Upper lobe of left lung (tissue), 4 donors: ENCODE measurements at regions not wholly inside any gene's neighbourhood (a gene's known extent, or its start where the extent isn't known, plus 50 kb on each side); places are given as distances from the start of the nearest gene placed in this dataset.

Source experiments
- EP300 ChIP-seq, 4 donors: sonication (generic); formaldehyde crosslinking; IDR thresholded peaks; one replicate each; pipeline ENCODE4 v1.5.1; 2017; ENCODE audit warnings: antibody characterized with exemption in 4 of 4, control low read depth in 2 of 4
- POLR2A ChIP-seq, 4 donors: fragments of 450-650 bp; IDR thresholded peaks; one replicate each; pipeline ENCODE4 v1.5.1; 2016 to 2017; ENCODE audit warnings: antibody characterized with exemption in 4 of 4, mild to moderate bottlenecking in 2 of 4
- POLR2AphosphoS5 ChIP-seq, 2 donors: sonication (generic); formaldehyde crosslinking; IDR thresholded peaks; one replicate each; pipeline ENCODE4 v1.5.1; 2017; ENCODE audit warnings: antibody characterized with exemption in 2 of 2
- TF ChIP-seq, protein P1 (sequence below), 6 experiments: fragments of 450-650 bp in 4 of 6; fragments of 200-600 bp in 2 of 6; sonication (generic) in 2 of 6; IDR thresholded peaks; one replicate each; pipeline ENCODE4 v1.5.1; 2016 to 2019; ENCODE audit warnings: antibody characterized with exemption in 6 of 6

DNA sequence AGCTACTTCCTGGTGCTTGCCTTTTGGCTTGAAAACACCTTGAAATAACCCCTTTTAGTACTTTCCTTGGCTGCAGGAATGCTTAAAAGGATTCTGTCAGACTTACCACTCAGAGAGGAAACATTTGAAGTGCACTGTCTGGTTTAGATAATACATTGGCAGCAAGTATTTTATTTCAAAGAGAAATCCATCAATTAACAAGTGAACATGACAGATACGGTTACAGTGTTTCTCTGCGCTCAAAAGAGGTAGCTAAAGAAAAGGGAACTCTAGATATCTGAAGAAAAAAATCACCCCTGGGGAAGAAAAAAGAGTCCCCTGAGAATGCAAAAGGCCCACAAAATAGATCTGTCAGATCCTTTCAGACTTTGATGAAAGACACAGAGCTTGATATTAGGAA, 421.9 kb downstream of the LRFN5 start:
- TF ChIP-seq, protein P1, sequence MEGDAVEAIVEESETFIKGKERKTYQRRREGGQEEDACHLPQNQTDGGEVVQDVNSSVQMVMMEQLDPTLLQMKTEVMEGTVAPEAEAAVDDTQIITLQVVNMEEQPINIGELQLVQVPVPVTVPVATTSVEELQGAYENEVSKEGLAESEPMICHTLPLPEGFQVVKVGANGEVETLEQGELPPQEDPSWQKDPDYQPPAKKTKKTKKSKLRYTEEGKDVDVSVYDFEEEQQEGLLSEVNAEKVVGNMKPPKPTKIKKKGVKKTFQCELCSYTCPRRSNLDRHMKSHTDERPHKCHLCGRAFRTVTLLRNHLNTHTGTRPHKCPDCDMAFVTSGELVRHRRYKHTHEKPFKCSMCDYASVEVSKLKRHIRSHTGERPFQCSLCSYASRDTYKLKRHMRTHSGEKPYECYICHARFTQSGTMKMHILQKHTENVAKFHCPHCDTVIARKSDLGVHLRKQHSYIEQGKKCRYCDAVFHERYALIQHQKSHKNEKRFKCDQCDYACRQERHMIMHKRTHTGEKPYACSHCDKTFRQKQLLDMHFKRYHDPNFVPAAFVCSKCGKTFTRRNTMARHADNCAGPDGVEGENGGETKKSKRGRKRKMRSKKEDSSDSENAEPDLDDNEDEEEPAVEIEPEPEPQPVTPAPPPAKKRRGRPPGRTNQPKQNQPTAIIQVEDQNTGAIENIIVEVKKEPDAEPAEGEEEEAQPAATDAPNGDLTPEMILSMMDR (IDR thresholded peaks at IDR 0.05) = no peak
- TF ChIP-seq EP300 (IDR thresholded peaks at IDR 0.05) = no peak
- no peak for TF ChIP-seq POLR2AphosphoS5 (IDR thresholded peaks at IDR 0.05)
- no peak for TF ChIP-seq POLR2A (IDR thresholded peaks at IDR 0.05)
